ENCODE measurements at regions not wholly inside any gene's neighbourhood (a gene's known extent, or its start where the extent isn't known, plus 50 kb on each side); places are given as distances from the start of the nearest gene placed in this dataset.

GRCh38 chr5:166063261-166063660 lies 2228.2 kb upstream of the WWC1 start:
- TF ChIP-seq CTCF (IDR thresholded peaks at IDR 0.05; ENCODE audit: insufficient read depth, low read depth, low read length, missing control alignments) = no peak
- no peak overlapping the region for H3K4me3 ChIP-seq (ENCODE audit: low read length)
- DNase-seq (ENCODE audit: low read depth) = no peak

GRCh38 chr5:166068547-166069335 lies 2222.7 kb upstream of the WWC1 start:
- TF ChIP-seq CTCF (IDR thresholded peaks at IDR 0.05; ENCODE audit: insufficient read depth, low read depth, low read length, missing control alignments) = no peak

GRCh38 chr5:166073901-166074581 lies 2217.4 kb upstream of the WWC1 start:
- no peak for TF ChIP-seq CTCF (IDR thresholded peaks at IDR 0.05; ENCODE audit: insufficient read depth, low read depth, low read length, missing control alignments)
- H3K4me3 ChIP-seq (ENCODE audit: low read length) = no peak overlapping the region
- no peak for DNase-seq (ENCODE audit: low read depth)

More at GRCh38 chr5:166068547-166069335, 2222.7 kb upstream of the WWC1 start:
- peak; percentile 72 for DNase-seq (ENCODE audit: low read depth)
- H3K4me3 ChIP-seq (ENCODE audit: low read length) = no peak overlapping the region

GRCh38 chr5:166074582-166075481 lies 2216.6 kb upstream of the WWC1 start:
- no peak for TF ChIP-seq CTCF (IDR thresholded peaks at IDR 0.05; ENCODE audit: insufficient read depth, low read depth, low read length, missing control alignments)
- peak; percentile 2 for DNase-seq (ENCODE audit: low read depth)
- H3K4me3 ChIP-seq (ENCODE audit: low read length) = no peak overlapping the region

GRCh38 chr5:166083183-166083959 lies 2208.1 kb upstream of the WWC1 start:
- no peak for TF ChIP-seq CTCF (IDR thresholded peaks at IDR 0.05; ENCODE audit: insufficient read depth, low read depth, low read length, missing control alignments)
- no peak overlapping the region for H3K4me3 ChIP-seq (ENCODE audit: low read length)
- no peak for DNase-seq (ENCODE audit: low read depth)

GRCh38 chr5:166086568-166086967 lies 2204.9 kb upstream of the WWC1 start:
- DNase-seq (ENCODE audit: low read depth) = no peak
- H3K4me3 ChIP-seq (ENCODE audit: low read length) = no peak overlapping the region
- no peak for TF ChIP-seq CTCF (IDR thresholded peaks at IDR 0.05; ENCODE audit: insufficient read depth, low read depth, low read length, missing control alignments)
